ENCODE measurements at regions not wholly inside any gene's neighbourhood (a gene's known extent, or its start where the extent isn't known, plus 50 kb on each side); places are given as distances from the start of the nearest gene placed in this dataset.

DNA sequence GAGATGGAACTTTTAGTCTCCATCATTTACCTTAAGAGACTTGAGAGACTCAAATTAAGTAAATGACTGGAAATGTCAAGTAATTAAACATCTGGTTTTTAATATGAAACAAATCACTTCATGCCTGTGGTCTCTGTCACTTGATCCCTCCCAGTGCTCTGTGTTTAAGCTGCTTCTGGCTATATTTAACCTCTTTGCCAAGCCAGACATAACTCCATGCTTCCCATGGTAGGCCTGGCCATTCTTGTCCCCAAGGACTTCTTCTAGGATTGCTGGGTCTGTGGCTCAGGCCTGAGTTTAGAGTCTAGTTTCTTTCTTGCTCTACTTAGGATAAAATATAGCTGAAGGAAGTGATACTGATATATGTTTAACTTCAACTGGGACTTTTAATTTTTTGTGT is 1013.6 kb downstream of the FLRT2 start:
- DNase-seq: peak; percentile 52

DNA sequence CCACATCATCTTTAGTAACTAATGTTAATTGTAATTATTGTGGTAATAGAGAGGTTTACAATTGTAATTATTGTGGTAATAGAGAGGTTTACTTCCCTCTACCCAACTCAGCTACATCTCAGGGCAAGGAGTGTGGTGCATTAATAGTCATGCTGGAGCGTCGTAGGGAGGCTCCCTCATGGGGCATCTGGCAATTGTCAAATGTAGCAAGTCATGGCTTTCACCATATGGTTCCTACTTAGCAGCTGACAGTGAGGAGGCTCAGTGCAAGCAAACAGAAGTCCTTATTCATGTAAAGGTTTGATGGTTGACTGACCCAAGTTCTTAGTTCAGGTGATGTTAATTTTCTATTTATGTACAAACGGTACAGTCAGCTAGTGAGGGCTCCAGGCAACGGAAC is 1012.0 kb downstream of the FLRT2 start:
- no peak for DNase-seq

DNA sequence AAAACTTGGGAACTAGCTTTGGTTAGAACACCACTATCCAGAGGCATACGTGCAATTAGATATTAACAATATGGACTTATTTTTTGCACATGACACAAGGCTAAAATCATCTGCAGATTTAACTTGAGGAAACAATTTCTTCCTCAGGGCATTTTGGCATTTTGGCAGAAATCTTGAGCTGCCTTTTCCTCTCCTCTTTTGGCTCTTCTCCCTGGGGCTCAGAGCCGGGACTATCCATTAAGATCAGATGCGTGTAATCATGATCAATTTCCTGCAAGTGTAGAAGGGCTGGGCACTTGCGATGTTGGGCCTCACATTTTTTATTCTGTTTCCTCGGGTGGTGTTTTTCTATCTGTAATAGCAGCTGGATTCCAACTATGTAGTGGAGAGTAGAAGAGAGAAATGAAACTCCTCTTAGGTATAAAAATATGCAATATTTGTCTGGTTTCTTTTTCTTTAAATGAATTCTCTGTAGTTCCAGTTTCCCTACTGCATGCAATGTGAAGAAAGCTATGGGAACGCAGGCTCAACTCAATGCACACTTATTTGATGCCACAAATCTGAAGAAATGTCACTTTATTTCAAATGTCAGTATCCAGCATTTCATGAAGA is 1010.8 kb downstream of the FLRT2 start:
- DNase-seq: peak; percentile 12

DNA sequence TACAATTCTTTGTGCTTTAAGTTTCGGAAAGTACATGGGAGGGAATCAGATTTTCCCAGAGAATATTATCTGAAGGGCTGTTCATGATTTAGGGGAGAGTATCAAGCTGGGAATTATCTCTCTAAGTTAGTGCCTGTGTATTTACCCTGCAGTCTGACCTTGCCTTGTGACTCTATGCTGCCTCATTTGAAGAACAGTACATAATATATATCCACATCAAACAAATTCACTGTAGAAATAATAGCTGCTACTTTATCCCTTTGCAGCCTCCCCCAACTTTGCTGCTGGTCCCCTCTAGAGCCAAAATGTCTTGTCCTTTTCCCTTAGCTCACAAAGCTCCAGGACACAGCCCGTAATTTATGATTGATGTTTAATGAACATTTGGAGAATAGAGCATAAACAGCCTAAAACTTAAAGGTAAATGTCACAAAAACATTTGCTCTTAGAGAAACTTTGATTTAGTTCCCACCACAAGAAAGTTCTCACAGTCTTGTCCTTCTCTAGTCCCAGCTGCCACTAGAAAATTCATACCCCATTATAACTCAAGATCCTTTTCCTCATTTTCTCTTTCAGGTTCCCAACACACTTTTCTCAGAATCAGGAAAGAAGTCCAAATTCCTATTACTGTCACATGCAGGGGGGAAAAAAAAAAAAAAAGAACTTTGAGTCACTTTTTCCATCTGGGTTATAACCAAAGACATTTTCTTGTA is 1009.6 kb downstream of the FLRT2 start:
- no peak for DNase-seq

DNA sequence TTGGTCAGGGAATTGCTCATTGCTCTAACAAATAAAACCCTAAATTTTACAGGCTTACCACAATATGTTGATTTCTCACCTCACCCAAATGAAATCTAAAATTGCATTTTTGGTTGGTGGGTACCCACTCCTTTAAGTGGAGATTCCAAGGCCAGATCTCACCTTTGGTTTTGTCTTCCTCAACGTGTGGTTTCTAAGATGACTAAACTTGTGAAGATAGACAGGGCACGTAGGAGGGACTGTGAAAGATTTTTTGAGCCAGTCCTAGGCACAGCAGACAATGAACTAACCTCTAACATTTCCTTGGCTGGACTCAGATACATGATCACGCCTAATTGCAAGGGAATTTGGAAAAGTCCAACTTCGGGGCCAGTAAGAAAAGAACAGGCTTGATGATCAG is 1003.9 kb downstream of the FLRT2 start:
- no peak for DNase-seq

GRCh38 chr14:86532219-86532618 is 1002.3 kb downstream of the FLRT2 start:
- DNase-seq: peak; percentile 40

GRCh38 chr14:86530457-86530856 is 1000.5 kb downstream of the FLRT2 start:
- DNase-seq: no peak

- DNase-seq: no peak
Observed at GRCh38 chr14:86527312-86527711, 997.4 kb downstream of the FLRT2 start.

DNA sequence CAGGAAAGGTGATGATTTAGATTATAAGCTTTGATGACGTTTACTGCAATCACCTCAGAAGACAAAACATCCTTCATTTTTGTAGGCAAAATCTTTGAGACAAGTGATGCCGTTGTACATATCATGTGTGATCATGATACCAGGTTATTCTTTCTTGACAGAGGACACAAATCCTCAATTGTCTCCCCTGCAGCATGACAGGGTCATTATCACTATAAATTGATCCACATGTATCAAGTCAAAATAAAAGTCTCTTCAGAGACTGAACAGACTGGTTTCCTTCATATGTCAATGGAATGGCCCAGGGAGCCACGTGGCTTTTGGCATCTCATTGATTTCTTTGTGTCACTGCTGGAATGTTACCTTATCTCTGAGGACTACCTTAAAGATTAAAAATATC is 995.7 kb downstream of the FLRT2 start:
- DNase-seq: no peak

GRCh38 chr14:86521843-86522242 is 991.9 kb downstream of the FLRT2 start:
- peak; percentile 27 for DNase-seq

- DNase-seq: no peak
Observed at GRCh38 chr14:86521031-86521730, 991.2 kb downstream of the FLRT2 start.

DNA sequence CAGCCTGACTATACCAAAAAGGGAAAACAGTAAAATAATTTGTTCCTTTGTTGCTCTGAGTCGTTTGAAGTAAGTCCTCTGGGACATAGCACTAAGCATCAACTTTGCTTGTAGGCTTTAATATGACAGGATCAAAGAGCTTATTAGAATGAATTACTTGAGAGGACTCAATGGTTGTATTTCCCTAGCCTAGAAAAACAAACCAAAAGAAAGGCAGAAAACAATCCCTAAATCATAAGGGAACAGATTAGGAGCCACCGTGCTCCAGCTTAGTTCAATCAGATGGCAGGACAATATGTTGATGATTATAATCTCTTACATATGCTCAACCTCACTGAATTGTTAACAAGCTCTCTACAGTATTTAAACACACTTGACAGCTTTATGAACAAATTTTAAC is 988.4 kb downstream of the FLRT2 start:
- no peak for DNase-seq

DNA sequence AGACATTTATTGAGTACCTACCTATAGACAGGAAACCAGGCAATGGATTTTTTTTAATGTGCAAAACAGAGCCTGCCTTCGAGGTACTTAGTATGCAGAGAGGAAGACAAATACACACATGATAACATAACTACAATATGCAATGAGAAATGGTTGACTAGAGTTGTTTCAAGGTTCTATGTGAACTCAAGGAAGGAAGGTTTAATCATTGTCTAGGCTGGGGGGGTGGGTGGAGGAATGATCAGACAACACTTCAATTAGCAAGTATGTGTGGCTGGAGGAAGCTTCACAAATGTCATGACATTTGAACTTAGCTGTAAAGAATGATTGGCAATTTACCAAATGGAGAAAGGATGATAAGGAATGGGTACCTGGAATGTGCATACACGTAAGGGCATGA is 985.3 kb downstream of the FLRT2 start:
- no peak for DNase-seq

DNA sequence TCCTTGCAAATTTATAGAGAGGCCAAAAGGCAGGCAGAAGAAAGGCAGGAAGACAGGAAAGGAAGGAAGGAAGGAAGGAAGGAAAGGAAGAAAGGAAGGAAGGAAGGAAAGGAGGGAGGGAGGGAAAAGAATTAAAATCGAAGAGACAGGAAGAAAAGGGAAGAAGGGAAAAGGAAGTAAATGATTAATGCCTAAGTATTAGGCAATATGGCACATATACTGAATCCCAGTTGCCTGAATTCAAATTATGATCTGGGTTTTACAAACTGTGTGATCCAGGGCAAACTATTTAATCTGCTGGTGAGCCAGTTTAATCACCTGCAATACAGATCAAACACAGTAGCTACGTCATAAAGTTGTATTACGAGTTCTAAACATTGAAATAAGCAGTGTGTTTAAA is 983.6 kb downstream of the FLRT2 start:
- no peak for DNase-seq

DNA sequence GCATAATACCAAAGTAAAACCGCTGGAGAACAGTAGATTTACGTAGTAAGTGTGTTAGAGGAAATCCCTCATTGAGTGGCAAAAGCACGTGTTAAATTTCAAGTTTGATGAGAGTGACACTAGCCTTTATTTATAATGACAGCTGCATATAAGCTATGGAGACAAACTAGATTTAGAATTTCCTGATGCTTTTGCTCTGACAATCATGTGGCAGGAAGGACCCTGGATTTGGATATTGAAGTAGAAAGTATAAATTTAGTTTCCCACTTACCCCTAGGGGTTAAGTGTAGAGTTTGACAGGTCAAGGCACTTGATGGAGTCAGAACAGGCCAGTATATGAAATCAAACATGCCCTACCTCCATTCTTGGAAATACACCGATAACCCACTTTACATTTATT is 983.1 kb downstream of the FLRT2 start:
- DNase-seq: no peak

- peak; percentile 32 for DNase-seq
Observed at GRCh38 chr14:86510491-86510890, 980.5 kb downstream of the FLRT2 start.

DNA sequence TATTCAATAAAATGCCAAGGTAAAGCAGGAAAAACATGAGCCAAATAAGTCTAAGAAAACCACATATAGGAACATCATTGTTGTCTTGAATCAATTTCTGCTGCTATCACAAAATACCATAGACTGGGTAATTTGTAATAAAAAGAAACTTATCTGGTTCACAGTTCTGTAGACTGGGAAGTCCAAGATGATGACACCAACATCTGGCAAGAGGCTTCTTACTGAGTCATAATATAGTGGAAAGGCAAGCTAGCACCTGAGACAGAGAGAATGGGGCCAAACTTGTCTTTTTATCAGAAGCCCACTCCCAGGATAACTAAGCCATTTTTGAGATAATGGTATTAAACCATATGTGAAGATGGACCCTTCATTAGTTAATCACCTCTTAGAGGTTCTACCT is 975.9 kb downstream of the FLRT2 start:
- DNase-seq: peak; percentile 14

- DNase-seq: no peak
Observed at GRCh38 chr14:86501611-86502010, 971.7 kb downstream of the FLRT2 start.

DNA sequence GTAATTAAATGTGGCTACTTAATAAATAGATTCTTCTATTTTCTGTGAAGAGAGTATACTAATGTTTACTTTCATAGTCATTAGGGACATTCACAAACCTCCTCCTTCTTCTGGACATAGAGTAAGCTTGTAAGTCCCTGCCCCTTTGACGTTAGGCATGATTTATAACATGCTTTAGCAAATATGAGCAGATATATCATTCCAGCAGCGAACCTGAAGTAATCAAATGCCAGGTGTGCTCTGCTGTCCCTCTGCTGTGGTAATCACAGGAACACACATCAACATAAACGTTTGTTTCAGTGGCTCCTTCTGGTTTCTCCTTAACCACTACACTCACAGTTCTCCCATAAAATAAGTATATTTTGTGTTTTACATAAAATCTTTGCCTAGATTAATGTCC is 961.8 kb downstream of the FLRT2 start:
- no peak for DNase-seq

DNA sequence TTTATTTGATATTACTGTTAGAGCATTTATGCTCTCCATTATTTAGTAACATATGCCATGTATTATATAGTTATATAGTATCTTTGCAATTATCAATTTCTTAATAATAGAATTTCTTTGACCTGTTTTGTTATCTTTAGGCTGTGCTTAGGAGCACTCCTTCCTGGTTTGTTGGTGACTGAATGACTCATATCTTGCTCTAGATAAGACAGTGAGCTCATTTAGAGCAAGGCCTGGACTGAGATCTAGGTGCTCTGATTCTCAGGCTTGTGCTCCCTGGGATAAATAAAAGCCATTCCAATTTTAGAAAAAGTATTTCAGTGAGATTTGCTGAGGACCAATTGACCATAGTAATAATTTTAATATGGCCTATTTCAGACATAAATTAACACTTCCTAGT is 951.2 kb downstream of the FLRT2 start:
- no peak for DNase-seq

GRCh38 chr14:86464341-86464740 is 934.4 kb downstream of the FLRT2 start:
- DNase-seq: no peak

DNA sequence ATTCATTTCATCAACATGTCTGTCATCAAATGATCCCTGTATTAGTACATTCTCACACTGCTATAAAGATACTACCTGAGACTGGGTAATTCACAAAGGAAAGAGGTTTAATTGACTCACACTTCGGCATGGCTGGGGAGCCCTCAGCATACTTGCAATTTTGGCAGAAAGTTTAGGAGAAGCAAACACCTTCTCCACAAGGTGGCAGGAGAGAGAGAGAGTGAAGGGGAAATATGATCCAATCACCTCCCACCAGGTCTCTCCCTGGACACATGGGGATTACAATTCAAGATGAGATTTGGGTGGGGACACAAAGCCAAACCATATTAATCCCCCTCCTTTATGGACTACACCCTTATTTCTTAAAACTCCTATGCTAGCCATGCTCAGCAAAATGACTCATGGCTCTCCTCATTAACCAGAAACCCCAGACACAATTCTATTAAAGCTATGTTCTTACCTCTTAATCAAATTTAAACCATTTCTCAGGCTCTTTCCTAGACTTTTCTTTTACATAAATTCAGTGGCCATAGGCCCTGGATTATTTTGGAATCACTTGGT is 932.3 kb downstream of the FLRT2 start:
- peak; percentile 25 for DNase-seq

DNA sequence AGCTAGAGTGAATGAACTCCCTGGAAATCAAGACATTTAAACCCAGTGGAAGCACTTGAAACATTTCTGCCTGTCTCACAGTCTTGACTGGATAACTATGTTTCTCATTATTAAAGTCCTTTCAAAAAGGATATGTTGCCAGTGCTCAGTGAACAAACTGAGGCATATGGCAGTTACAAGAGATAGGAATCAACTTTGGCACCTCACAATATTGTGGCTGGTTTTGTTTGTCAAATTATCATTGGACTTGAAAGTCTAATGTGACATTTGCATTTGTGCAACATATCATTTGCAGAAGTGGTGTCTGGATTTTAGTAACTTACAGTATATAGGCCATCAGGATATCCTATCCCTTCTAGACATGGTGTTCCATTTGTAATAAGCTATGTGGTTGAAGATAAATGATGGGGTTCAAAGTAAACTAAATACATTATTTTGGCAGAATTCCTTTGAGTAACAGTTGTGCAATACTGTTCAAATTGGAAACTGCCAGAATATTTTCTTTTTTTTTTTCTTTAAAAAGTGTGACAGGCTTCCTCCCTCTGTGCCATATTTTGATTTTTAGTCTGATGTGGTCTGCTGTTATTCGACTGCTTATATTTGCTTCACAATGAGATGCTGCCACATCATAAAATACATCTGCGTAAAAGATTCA is 927.7 kb downstream of the FLRT2 start:
- DNase-seq: no peak

- peak; percentile 40 for DNase-seq
Observed at GRCh38 chr14:86450085-86450484, 920.1 kb downstream of the FLRT2 start.

All from fibroblast of upper back skin (primary cell).